WTC11 (cell line): ENCODE measurements at regions not wholly inside any gene's neighbourhood (a gene's known extent, or its start where the extent isn't known, plus 50 kb on each side); places are given as distances from the start of the nearest gene placed in this dataset.

Source experiments
- ESRRA ChIP-seq: sonication (generic); formaldehyde crosslinking; IDR thresholded peaks from 2 replicates; pipeline ENCODE4 v1.8.1; 2022; ENCODE audit warnings: mild to moderate bottlenecking, missing genetic modification reagents, borderline replicate concordance
- JUN ChIP-seq: sonication (generic); formaldehyde crosslinking; IDR thresholded peaks from 2 replicates; pipeline ENCODE4 v1.8.0; 2023; ENCODE audit warnings: mild to moderate bottlenecking, missing genetic modification reagents
- SP1 ChIP-seq: sonication (generic); formaldehyde crosslinking; conservative IDR thresholded peaks from 2 replicates; pipeline ENCODE4 v1.8.1; 2022; ENCODE audit warnings: missing genetic modification reagents
- TEAD4 ChIP-seq: sonication (generic); formaldehyde crosslinking; IDR thresholded peaks from 2 replicates; pipeline ENCODE4 v1.8.0; 2022; ENCODE audit warnings: mild to moderate bottlenecking, missing genetic modification reagents
- ZNF263 ChIP-seq: sonication (generic); formaldehyde crosslinking; IDR thresholded peaks from 2 replicates; pipeline ENCODE4 v1.8.1; 2022; ENCODE audit warnings: low read depth, mild to moderate bottlenecking, moderate library complexity, missing genetic modification reagents
- TF ChIP-seq, protein P1 (sequence below): fragments of 200-600 bp; IDR thresholded peaks from 2 replicates; pipeline ENCODE4 v1.8.0; 2022; ENCODE audit warnings: antibody characterized with exemption
- TF ChIP-seq, protein P2 (sequence below): sonication (generic); formaldehyde crosslinking; IDR thresholded peaks from 2 replicates; pipeline ENCODE4 v1.8.1; 2022; ENCODE audit warnings: missing genetic modification reagents, borderline replicate concordance
- TF ChIP-seq, protein P3 (sequence below): sonication (generic); formaldehyde crosslinking; IDR thresholded peaks from 2 replicates; pipeline ENCODE4 v1.8.1; 2022; ENCODE audit warnings: mild to moderate bottlenecking, missing genetic modification reagents, moderate library complexity, borderline replicate concordance

DNA sequence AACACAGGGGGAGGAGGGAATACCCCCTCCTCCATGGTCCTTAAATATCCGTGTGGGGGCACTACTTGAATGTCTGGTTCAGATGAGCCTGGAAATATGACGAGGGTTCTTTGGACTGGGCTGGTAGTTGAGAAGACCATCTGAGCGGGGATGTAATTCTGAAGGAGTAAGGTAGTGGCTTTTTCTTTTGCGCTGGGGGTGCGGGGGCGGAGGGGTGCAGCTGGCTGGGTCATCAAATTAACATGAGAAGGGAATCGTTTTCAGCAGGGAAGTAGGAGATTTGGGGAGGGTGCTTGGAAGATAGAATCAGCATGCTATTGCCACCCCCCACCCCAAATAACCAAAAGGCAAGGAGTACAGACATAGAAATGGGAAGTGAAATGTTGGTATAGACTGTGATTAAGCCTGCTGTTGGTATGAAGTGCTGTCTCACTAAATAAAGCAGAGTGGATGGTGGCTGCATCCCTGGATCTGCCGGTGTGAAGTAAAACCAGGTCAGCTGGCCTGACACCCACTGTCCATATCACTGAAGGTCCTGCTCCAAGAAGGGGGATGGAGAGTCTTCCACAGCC, 121.9 kb upstream of the HSD17B12 start:
- TF ChIP-seq SP1 (CRISPR knock-in tag) (no peak), ESRRA (CRISPR knock-in tag) (no peak), ZNF263 (CRISPR knock-in tag) (no peak), JUN (CRISPR knock-in tag) (no peak), TEAD4 (CRISPR knock-in tag) (no peak)
- TF ChIP-seq, protein P1, sequence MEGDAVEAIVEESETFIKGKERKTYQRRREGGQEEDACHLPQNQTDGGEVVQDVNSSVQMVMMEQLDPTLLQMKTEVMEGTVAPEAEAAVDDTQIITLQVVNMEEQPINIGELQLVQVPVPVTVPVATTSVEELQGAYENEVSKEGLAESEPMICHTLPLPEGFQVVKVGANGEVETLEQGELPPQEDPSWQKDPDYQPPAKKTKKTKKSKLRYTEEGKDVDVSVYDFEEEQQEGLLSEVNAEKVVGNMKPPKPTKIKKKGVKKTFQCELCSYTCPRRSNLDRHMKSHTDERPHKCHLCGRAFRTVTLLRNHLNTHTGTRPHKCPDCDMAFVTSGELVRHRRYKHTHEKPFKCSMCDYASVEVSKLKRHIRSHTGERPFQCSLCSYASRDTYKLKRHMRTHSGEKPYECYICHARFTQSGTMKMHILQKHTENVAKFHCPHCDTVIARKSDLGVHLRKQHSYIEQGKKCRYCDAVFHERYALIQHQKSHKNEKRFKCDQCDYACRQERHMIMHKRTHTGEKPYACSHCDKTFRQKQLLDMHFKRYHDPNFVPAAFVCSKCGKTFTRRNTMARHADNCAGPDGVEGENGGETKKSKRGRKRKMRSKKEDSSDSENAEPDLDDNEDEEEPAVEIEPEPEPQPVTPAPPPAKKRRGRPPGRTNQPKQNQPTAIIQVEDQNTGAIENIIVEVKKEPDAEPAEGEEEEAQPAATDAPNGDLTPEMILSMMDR: no peak
- TF ChIP-seq, protein P2, sequence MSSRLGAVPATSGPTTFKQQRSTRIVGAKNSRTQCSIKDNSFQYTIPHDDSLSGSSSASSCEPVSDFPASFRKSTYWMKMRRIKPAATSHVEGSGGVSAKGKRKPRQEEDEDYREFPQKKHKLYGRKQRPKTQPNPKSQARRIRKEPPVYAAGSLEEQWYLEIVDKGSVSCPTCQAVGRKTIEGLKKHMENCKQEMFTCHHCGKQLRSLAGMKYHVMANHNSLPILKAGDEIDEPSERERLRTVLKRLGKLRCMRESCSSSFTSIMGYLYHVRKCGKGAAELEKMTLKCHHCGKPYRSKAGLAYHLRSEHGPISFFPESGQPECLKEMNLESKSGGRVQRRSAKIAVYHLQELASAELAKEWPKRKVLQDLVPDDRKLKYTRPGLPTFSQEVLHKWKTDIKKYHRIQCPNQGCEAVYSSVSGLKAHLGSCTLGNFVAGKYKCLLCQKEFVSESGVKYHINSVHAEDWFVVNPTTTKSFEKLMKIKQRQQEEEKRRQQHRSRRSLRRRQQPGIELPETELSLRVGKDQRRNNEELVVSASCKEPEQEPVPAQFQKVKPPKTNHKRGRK: no peak
- TF ChIP-seq, protein P3, sequence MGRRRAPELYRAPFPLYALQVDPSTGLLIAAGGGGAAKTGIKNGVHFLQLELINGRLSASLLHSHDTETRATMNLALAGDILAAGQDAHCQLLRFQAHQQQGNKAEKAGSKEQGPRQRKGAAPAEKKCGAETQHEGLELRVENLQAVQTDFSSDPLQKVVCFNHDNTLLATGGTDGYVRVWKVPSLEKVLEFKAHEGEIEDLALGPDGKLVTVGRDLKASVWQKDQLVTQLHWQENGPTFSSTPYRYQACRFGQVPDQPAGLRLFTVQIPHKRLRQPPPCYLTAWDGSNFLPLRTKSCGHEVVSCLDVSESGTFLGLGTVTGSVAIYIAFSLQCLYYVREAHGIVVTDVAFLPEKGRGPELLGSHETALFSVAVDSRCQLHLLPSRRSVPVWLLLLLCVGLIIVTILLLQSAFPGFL (CRISPR knock-in tag): no peak
